ENCODE measurements at regions not wholly inside any gene's neighbourhood (a gene's known extent, or its start where the extent isn't known, plus 50 kb on each side); places are given as distances from the start of the nearest gene placed in this dataset.

DNA sequence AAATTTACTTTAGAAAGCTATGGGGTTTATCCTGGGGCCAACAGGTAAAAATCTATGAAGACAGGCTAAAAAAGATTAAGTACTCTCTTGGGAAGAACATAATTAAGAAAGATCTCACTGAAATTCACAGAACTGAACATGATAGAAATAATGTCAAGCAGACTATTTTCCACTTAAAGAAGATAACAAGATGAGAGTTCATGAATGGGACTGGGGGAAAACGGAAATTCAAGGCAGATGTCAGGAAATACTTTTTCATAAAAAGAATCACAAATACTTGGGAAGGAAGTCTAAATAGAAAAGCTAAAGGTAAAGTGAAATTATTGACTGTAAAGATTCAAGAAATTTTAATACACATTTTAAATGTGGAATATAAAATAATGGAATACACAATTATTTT, 737.6 kb downstream of the EPHA3 start:
- no peaks in the 10 kb centered on the region for H3K27me3 ChIP-seq
- no peak overlapping the region for H3K27ac ChIP-seq
- ATAC-seq (no peak), DNase-seq (no peak)
- H3K4me1 ChIP-seq = no peaks in the 10 kb centered on the region
- intact Hi-C loops (cut with DNase I) = no loop called here
- no peak overlapping the region for H3K4me3 ChIP-seq
- no peaks in the 10 kb centered on the region for H3K36me3 ChIP-seq
- TF ChIP-seq, protein P1, sequence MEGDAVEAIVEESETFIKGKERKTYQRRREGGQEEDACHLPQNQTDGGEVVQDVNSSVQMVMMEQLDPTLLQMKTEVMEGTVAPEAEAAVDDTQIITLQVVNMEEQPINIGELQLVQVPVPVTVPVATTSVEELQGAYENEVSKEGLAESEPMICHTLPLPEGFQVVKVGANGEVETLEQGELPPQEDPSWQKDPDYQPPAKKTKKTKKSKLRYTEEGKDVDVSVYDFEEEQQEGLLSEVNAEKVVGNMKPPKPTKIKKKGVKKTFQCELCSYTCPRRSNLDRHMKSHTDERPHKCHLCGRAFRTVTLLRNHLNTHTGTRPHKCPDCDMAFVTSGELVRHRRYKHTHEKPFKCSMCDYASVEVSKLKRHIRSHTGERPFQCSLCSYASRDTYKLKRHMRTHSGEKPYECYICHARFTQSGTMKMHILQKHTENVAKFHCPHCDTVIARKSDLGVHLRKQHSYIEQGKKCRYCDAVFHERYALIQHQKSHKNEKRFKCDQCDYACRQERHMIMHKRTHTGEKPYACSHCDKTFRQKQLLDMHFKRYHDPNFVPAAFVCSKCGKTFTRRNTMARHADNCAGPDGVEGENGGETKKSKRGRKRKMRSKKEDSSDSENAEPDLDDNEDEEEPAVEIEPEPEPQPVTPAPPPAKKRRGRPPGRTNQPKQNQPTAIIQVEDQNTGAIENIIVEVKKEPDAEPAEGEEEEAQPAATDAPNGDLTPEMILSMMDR (IDR thresholded peaks at IDR 0.05) = no peak
- TF ChIP-seq POLR2A (IDR thresholded peaks at IDR 0.05) = no peak
- H3K9me3 ChIP-seq = no peaks in the 10 kb centered on the region
- WGBS (ENCODE audit: insufficient coverage, low coverage, low lambda C conversion rate, missing lambda C conversion rate) = 0% methylated on average over 1 of the region's 1 CpG

DNA sequence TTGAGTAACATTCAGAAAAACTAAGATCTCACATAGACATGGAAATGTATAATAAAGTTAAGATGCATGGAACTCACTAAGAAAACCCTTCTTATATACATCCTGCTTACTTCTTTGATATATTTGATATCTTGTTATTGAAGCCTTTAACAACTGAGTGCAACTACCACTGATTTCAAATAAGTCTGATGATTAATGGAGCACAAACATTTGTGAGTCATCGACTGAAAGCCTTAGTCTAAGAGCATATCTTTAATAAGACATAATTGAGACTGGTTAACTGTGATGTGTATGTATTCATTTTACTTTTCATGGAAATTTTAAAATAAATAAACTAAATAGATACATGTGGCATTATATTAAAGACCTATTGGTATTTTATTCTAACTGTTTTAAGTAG, 740.5 kb downstream of the EPHA3 start:
- no peaks in the 10 kb centered on the region for H3K36me3 ChIP-seq
- H3K4me1 ChIP-seq = no peaks in the 10 kb centered on the region
- no peak for ATAC-seq
- DNase-seq = no peak
- 45% methylated on average over 1 of the region's 1 CpG for WGBS (ENCODE audit: insufficient coverage, low coverage, low lambda C conversion rate, missing lambda C conversion rate)
- no peak overlapping the region for H3K4me3 ChIP-seq
- TF ChIP-seq, protein P1 (IDR thresholded peaks at IDR 0.05) = no peak
- no peak for TF ChIP-seq POLR2A (IDR thresholded peaks at IDR 0.05)
- H3K27me3 ChIP-seq = no peaks in the 10 kb centered on the region
- intact Hi-C loops (cut with DNase I) = no loop called here
- no peak overlapping the region for H3K27ac ChIP-seq
- no peaks in the 10 kb centered on the region for H3K9me3 ChIP-seq

DNA sequence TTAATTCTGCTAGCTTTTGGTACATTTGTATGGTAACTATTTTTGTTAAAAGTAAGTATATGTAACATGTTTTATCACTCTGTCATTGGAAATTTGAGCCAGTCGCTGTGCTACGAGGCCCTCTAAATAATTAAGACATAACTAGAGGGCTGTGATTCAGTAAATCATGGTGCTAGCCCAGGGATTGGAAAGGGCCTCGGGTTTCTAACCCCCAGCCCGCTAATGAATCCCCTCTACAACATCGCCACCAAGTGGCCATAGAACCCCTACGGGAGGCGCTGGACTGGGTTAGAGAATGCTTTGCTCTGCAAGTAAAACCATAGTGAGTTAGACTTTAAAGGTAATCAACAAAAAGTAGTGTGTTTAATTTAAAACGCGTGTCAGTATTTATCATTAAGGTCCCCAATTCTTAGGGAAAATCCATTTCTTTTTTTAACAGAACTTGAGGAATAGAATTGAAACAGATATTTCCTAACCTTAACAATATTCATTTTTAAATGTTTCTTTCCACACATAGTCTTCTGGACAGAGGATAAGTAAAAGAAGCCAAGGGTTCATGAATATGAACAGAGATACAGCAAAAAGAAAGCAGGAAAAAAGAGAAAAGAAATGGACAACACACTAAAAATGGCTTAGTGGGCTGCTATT, 744.7 kb downstream of the EPHA3 start:
- no peaks in the 10 kb centered on the region for H3K36me3 ChIP-seq
- H3K27ac ChIP-seq = no peak overlapping the region
- ATAC-seq (no peak), DNase-seq (no peak)
- intact Hi-C loops (cut with DNase I) = no loop called here
- no peaks in the 10 kb centered on the region for H3K27me3 ChIP-seq
- H3K9me3 ChIP-seq = no peaks in the 10 kb centered on the region
- no peaks in the 10 kb centered on the region for H3K4me1 ChIP-seq
- no peak overlapping the region for H3K4me3 ChIP-seq
- no peak for TF ChIP-seq POLR2A (IDR thresholded peaks at IDR 0.05)
- TF ChIP-seq, protein P1 (IDR thresholded peaks at IDR 0.05) = peak in 2 of 4 donors; percentile 13 to 20
- 11% methylated on average over 9 of the region's 9 CpGs for WGBS (ENCODE audit: insufficient coverage, low coverage, low lambda C conversion rate, missing lambda C conversion rate)

DNA sequence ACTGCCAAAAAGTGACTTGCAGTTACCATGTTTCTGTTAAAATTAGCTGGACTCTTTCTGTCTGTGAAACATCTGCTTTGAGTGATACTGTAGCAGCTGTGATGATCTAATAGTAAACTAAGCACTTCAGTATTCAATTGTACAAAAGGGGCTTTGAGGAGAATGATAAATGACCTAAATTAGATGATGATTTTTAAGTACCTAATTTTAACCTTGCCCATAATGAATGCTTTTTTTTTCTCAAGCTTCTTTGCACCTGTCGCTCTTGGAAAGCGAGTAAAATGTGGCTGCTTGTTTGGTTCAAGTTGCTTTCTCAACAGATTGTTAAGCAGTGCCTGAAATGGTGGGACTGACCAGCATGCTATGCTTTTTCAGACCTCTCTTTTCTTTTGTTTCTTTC, 752.3 kb downstream of the EPHA3 start:
- WGBS (ENCODE audit: insufficient coverage, low coverage, low lambda C conversion rate, missing lambda C conversion rate) = 92% methylated on average over 2 of the region's 2 CpGs
- Histone ChIP-seq H3K4me3 (no peak overlapping the region), H3K27ac (no peak overlapping the region), H3K4me1 (no peaks in the 10 kb centered on the region), H3K27me3 (no peaks in the 10 kb centered on the region), H3K36me3 (no peaks in the 10 kb centered on the region), H3K9me3 (no peaks in the 10 kb centered on the region)
- DNase-seq (no peak), ATAC-seq (no peak)
- intact Hi-C loops (cut with DNase I) = no loop called here
- TF ChIP-seq POLR2A (IDR thresholded peaks at IDR 0.05) = no peak
- TF ChIP-seq, protein P1 (IDR thresholded peaks at IDR 0.05) = no peak

DNA sequence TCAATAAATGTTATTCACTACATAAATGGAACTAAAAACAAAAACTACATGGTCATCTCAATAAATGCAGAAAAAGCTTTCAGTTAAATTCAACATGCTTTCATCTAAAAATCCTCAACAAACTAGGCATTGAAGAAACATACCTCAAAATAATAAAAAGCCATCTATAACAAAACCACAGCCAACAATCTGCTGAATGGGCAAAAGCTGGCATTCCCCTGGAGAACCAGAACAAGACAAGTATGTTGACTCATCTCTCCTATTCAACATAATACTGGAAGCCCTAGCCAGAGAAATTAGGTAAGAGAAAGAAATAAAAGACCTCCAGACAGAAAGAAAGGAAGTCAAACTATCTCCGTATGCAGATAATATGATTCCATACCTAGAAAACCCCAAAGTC, 759.9 kb downstream of the EPHA3 start:
- Histone ChIP-seq H3K27me3 (no peaks in the 10 kb centered on the region), H3K4me1 (no peaks in the 10 kb centered on the region), H3K27ac (no peak overlapping the region), H3K36me3 (no peaks in the 10 kb centered on the region), H3K9me3 (no peaks in the 10 kb centered on the region), H3K4me3 (no peak overlapping the region)
- ATAC-seq (no peak), DNase-seq (no peak)
- TF ChIP-seq POLR2A (IDR thresholded peaks at IDR 0.05) = no peak
- TF ChIP-seq, protein P1 (IDR thresholded peaks at IDR 0.05) = no peak
- WGBS (ENCODE audit: insufficient coverage, low coverage, low lambda C conversion rate, missing lambda C conversion rate) = 11% methylated on average over 1 of the region's 1 CpG
- intact Hi-C loops (cut with DNase I) = no loop called here
